ENCODE measurements at regions not wholly inside any gene's neighbourhood (a gene's known extent, or its start where the extent isn't known, plus 50 kb on each side); places are given as distances from the start of the nearest gene placed in this dataset.

DNA sequence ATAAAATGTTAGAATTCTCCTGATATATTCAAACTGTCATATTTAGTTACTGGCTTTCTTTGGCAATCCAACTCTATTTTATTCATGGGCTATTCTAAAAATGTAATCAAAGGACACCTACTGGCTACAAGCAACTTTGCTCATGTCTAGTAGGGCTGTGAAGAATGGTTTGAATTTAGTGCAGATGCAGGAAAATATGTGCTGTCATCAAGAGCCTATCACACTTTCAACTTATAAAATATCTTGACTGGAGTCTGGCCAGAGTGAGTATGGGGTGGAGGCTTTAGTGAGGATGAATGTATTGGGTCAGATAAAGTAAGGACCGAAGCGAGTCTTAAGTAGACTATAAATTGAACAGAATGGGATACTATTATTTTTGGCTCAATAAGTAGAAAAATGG is 343.4 kb upstream of the SPRED2 start:
- TF ChIP-seq, protein P1, sequence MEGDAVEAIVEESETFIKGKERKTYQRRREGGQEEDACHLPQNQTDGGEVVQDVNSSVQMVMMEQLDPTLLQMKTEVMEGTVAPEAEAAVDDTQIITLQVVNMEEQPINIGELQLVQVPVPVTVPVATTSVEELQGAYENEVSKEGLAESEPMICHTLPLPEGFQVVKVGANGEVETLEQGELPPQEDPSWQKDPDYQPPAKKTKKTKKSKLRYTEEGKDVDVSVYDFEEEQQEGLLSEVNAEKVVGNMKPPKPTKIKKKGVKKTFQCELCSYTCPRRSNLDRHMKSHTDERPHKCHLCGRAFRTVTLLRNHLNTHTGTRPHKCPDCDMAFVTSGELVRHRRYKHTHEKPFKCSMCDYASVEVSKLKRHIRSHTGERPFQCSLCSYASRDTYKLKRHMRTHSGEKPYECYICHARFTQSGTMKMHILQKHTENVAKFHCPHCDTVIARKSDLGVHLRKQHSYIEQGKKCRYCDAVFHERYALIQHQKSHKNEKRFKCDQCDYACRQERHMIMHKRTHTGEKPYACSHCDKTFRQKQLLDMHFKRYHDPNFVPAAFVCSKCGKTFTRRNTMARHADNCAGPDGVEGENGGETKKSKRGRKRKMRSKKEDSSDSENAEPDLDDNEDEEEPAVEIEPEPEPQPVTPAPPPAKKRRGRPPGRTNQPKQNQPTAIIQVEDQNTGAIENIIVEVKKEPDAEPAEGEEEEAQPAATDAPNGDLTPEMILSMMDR (IDR thresholded peaks at IDR 0.05; ENCODE audit: poor library complexity) = no peak
- no peak for TF ChIP-seq EZH2 (IDR thresholded peaks at IDR 0.05; ENCODE audit: borderline replicate concordance)
- no peak for TF ChIP-seq EZH2phosphoT487 (IDR thresholded peaks at IDR 0.05; ENCODE audit: low read depth, severe bottlenecking, unreplicated experiment)
